OCI-LY7 (cell line): ENCODE measurements at regions not wholly inside any gene's neighbourhood (a gene's known extent, or its start where the extent isn't known, plus 50 kb on each side); places are given as distances from the start of the nearest gene placed in this dataset.

ENCODE experiments used
- BruUV-seq: library from RNA; stranded (reverse); fragments of 400-500 nt; replicated peaks from 2 replicates; lab custom pipeline; 2021; lab: Mats Ljungman, UMichigan
- CTCF ChIA-PET: fragments of 300-600 bp; sonication (Branson Sonifier 250); formaldehyde crosslinking; loops from one replicate; lab custom pipeline; 2022; ENCODE audit warnings: antibody characterized with exemption; ENCODE audit not compliant: unreplicated experiment; lab: Charles Lee
- POLR2A ChIA-PET: fragments of 300-600 bp; sonication (Branson Sonifier 250); formaldehyde crosslinking; loops from one replicate; lab custom pipeline; 2022; ENCODE audit warnings: antibody characterized with exemption; lab: Charles Lee
- DNase-seq: peaks from one replicate; pipeline ENCODE4 v3.0.0-alpha.2; 2015; ENCODE audit warnings: low spot score
- H2AFZ ChIP-seq: fragments of 200-600 bp; sonication (generic), shearing (Covaris generic); 2 replicates; pipeline ENCODE4 v1.6.1; 2014; ENCODE audit warnings: mild to moderate bottlenecking, antibody characterized with exemption, low read length, moderate library complexity
- H3K27ac ChIP-seq: fragments of 200-600 bp; sonication (generic); 2 replicates; pipeline ENCODE4 v1.5.1; 2014; ENCODE audit warnings: mixed run types, low read depth, mild to moderate bottlenecking, moderate library complexity, low read length, inconsistent platforms; ENCODE audit not compliant: poor library complexity, severe bottlenecking
- H3K36me3 ChIP-seq: fragments of 200-600 bp; sonication (generic); 2 replicates; pipeline ENCODE4 v1.6.1; 2014; ENCODE audit warnings: mild to moderate bottlenecking, antibody characterized with exemption, low read length, moderate library complexity, mixed read lengths; ENCODE audit not compliant: insufficient read depth
- H3K4me1 ChIP-seq: fragments of 200-600 bp; sonication (generic); 2 replicates; pipeline ENCODE4 v1.5.1; 2014; ENCODE audit warnings: mild to moderate bottlenecking, low read length; ENCODE audit not compliant: insufficient read depth, poor library complexity, severe bottlenecking
- H3K4me2 ChIP-seq: fragments of 200-600 bp; sonication (generic); 2 replicates; pipeline ENCODE4 v1.6.1; 2014; ENCODE audit warnings: mild to moderate bottlenecking, low read length
- H3K4me3 ChIP-seq: fragments of 200-600 bp; sonication (generic); 2 replicates; pipeline ENCODE4 v1.5.1; 2014; ENCODE audit warnings: mild to moderate bottlenecking, low read depth, low read length; ENCODE audit not compliant: poor library complexity, severe bottlenecking
- H3K79me2 ChIP-seq: fragments of 200-600 bp; sonication (generic); 2 replicates; pipeline ENCODE4 v1.6.1; 2016; ENCODE audit warnings: low read depth, mild to moderate bottlenecking, low read length, moderate library complexity, mixed read lengths; ENCODE audit not compliant: insufficient read depth
- H3K9me2 ChIP-seq: fragments of 200-600 bp; sonication (generic); 2 replicates; pipeline ENCODE4 v1.6.1; 2016; ENCODE audit warnings: mild to moderate bottlenecking, low read length, mixed read lengths; ENCODE audit not compliant: insufficient read depth
- H3K9me3 ChIP-seq: fragments of 200-600 bp; sonication (generic); 2 replicates; pipeline ENCODE4 v1.6.1; 2014; ENCODE audit warnings: mild to moderate bottlenecking, mixed run types, low read length, mixed read lengths
- H4K20me1 ChIP-seq: fragments of 200-600 bp; sonication (generic); 2 replicates; pipeline ENCODE4 v1.6.1; 2014; ENCODE audit warnings: mild to moderate bottlenecking, antibody characterized with exemption, low read length, moderate library complexity, mixed read lengths; ENCODE audit not compliant: insufficient read depth
- EZH2phosphoT487 ChIP-seq: fragments of 200-600 bp; sonication (generic); IDR thresholded peaks from 2 replicates; pipeline ENCODE4 v1.6.1; 2018; ENCODE audit warnings: low read depth, borderline replicate concordance, mild to moderate bottlenecking, mixed run types, antibody characterized with exemption, low read length, moderate library complexity, mixed read lengths
- intact Hi-C: fragments of 100-400 bp; cut with micrococcal nuclease; formaldehyde crosslinking; loops from one replicate; pipeline ENCODE4 v1.10.0; 2022; ENCODE audit not compliant: unreplicated experiment
- TF ChIP-seq, protein P1 (sequence below): fragments of 200-600 bp; sonication (generic); conservative IDR thresholded peaks from 2 replicates; pipeline ENCODE4 v1.5.1; 2014; ENCODE audit warnings: mild to moderate bottlenecking, antibody characterized with exemption, low read length, moderate library complexity, mixed read lengths

DNA sequence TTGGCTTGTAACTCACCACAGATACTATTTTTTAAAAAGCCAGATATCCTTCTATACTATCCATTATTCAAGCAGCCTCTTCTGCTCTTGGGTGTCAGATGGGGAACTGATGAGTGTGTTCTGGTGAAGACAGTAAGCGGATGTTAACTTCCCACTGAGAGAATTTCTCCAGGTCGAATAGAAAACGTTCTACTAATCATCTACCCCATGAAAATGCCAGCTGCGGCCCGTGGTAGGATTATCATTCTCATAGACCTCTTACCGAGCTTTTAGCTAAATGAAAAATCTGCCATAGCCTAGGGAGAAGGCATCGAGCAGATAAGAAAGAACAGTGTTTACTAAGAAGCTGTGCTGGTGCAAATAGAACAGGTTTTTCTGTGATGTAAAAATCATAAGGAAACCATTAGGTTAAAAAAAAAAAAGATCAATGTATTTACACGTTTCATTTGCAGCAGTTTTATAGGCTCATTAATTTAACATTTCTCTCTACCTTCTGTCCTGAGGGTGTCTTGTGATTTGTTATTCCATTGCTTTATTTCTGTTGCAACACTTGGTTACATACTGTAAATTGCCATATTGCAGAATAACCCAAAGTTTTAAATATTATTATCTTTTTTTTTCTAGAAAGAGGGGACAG lies 1521.5 kb upstream of the ZEB2 start:
- H2AFZ ChIP-seq = no peak overlapping the region
- no peaks in the 10 kb centered on the region for H3K4me1 ChIP-seq
- H3K9me2 ChIP-seq = no peaks in the 10 kb centered on the region
- H4K20me1 ChIP-seq = no peaks in the 10 kb centered on the region
- ChIA-PET CTCF (no interaction called here), POLR2A (no interaction called here)
- intact Hi-C loops = no loop called here
- H3K4me2 ChIP-seq = no peak overlapping the region
- H3K79me2 ChIP-seq = no peaks in the 10 kb centered on the region
- no TSS peak for BruUV-seq
- DNase-seq = no peak
- H3K27ac ChIP-seq = no peak overlapping the region
- no peak overlapping the region for H3K4me3 ChIP-seq
- H3K9me3 ChIP-seq = no peaks in the 10 kb centered on the region
- no peak for TF ChIP-seq EZH2phosphoT487
- TF ChIP-seq, protein P1, sequence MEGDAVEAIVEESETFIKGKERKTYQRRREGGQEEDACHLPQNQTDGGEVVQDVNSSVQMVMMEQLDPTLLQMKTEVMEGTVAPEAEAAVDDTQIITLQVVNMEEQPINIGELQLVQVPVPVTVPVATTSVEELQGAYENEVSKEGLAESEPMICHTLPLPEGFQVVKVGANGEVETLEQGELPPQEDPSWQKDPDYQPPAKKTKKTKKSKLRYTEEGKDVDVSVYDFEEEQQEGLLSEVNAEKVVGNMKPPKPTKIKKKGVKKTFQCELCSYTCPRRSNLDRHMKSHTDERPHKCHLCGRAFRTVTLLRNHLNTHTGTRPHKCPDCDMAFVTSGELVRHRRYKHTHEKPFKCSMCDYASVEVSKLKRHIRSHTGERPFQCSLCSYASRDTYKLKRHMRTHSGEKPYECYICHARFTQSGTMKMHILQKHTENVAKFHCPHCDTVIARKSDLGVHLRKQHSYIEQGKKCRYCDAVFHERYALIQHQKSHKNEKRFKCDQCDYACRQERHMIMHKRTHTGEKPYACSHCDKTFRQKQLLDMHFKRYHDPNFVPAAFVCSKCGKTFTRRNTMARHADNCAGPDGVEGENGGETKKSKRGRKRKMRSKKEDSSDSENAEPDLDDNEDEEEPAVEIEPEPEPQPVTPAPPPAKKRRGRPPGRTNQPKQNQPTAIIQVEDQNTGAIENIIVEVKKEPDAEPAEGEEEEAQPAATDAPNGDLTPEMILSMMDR = no peak
- H3K36me3 ChIP-seq = no peaks in the 10 kb centered on the region

DNA sequence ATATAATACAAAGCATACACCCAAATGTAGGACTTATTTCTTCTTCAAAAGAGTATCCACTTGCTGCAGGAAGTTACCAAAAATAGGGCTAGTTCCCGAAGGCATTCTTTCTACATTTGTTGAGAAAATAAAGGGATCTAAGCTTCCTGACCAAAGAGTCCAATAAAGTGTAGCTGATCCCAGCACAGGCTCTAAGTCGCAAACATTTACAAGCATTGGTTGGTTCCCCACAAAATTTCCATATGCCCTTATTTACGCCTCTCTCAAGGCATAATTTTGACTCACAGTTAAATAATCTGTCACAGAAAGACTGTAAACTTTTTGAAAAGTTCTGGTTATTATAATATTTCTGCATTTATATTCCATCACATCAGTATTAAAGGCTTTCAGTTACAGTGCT lies 1520.1 kb upstream of the ZEB2 start:
- BruUV-seq = no TSS peak
- Histone ChIP-seq H3K4me3 (no peak overlapping the region), H3K9me3 (no peaks in the 10 kb centered on the region), H3K36me3 (no peaks in the 10 kb centered on the region), H4K20me1 (no peaks in the 10 kb centered on the region), H3K4me2 (no peak overlapping the region), H3K4me1 (no peaks in the 10 kb centered on the region), H3K9me2 (no peaks in the 10 kb centered on the region), H2AFZ (no peak overlapping the region), H3K79me2 (no peaks in the 10 kb centered on the region), H3K27ac (no peak overlapping the region)
- ChIA-PET POLR2A (no interaction called here), CTCF (no interaction called here)
- TF ChIP-seq, protein P1 = no peak
- TF ChIP-seq EZH2phosphoT487 = no peak
- DNase-seq = no peak
- intact Hi-C loops = no loop called here

DNA sequence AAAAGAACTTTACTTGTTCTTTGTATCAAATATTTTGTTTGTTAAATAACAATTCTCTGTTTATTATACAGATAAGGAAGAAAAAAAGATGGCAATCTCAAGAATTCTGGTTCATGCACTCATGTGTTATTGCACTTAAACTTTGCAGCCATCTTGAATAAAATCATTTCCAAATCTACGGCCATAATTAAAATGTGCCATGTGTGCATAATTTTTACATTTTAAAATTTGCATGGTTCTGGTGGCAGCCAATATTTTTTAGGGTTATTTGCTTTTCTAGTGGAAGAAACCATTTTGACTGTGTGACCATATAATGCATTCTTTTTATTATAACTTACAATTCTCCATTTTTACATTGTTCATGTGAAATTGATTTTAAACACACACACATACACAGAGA lies 1518.1 kb upstream of the ZEB2 start:
- H3K27ac ChIP-seq = no peak overlapping the region
- TF ChIP-seq, protein P1 = no peak
- no peak for TF ChIP-seq EZH2phosphoT487
- H3K79me2 ChIP-seq = no peaks in the 10 kb centered on the region
- no peak overlapping the region for H2AFZ ChIP-seq
- H3K4me3 ChIP-seq = no peak overlapping the region
- H3K4me1 ChIP-seq = no peaks in the 10 kb centered on the region
- H3K36me3 ChIP-seq = no peaks in the 10 kb centered on the region
- H4K20me1 ChIP-seq = no peaks in the 10 kb centered on the region
- H3K4me2 ChIP-seq = no peak overlapping the region
- BruUV-seq = no TSS peak
- POLR2A ChIA-PET = interaction anchor here (0.7 kb wide), 2 partner anchors 64 to 82 kb away, joined by 3 to 4 read pairs; no protein-coding TSS in a partner anchor
- intact Hi-C loops = no loop called here
- no peak for DNase-seq
- H3K9me2 ChIP-seq = no peaks in the 10 kb centered on the region
- CTCF ChIA-PET = no interaction called here
- H3K9me3 ChIP-seq = no peaks in the 10 kb centered on the region
